Natural killer cell (primary cell): ENCODE measurements at regions not wholly inside any gene's neighbourhood (a gene's known extent, or its start where the extent isn't known, plus 50 kb on each side); places are given as distances from the start of the nearest gene placed in this dataset.

Experiments used
- ATAC-seq, 3 donors: fragments of 150-1000 bp in 2 of 3; fragments of 200-7000 bp in 1 of 3; cut with Tn5 transposase; 1 replicate in 1 of 3; 2 replicates in 2 of 3; pipeline ENCODE4 v1.10.0; 2021; ENCODE audit warnings: mild to moderate bottlenecking in 2 of 3, moderate library complexity in 2 of 3
- DNase-seq, 2 donors: peaks; one replicate each; pipeline versions ENCODE4 v3.0.0 to v3.0.0-alpha.2; 2013 to 2021; ENCODE audit warnings: mixed read lengths in 1 of 2
- H3K27ac ChIP-seq: one replicate; pipeline ENCODE4 v1.5.1; 2013; ENCODE audit warnings: mild to moderate bottlenecking, low read length
- H3K27me3 ChIP-seq: one replicate; pipeline ENCODE4 v1.6.1; 2013; ENCODE audit warnings: low read length; ENCODE audit not compliant: control insufficient read depth, insufficient read depth
- H3K36me3 ChIP-seq: one replicate; pipeline ENCODE4 v1.6.1; 2013; ENCODE audit warnings: low read length; ENCODE audit not compliant: control insufficient read depth, insufficient read depth
- H3K4me1 ChIP-seq: one replicate; pipeline ENCODE4 v1.6.1; 2013; ENCODE audit warnings: low read length; ENCODE audit not compliant: control insufficient read depth, insufficient read depth
- H3K4me3 ChIP-seq: one replicate; pipeline ENCODE4 v1.5.1; 2013; ENCODE audit warnings: low read length
- H3K9me3 ChIP-seq: one replicate; pipeline ENCODE4 v1.6.1; 2013; ENCODE audit warnings: low read length; ENCODE audit not compliant: control insufficient read depth, insufficient read depth
- H3K27ac Mint-ChIP-seq, 2 donors: one replicate each; pipeline ENCODE4 v1.8.0; 2022; ENCODE audit warnings: mild to moderate bottlenecking in 2 of 2, mixed read lengths in 2 of 2, moderate library complexity in 1 of 2
- H3K27me3 Mint-ChIP-seq, 2 donors: one replicate each; pipeline ENCODE4 v1.8.0; 2022; ENCODE audit warnings: low read depth in 2 of 2, mixed read lengths in 2 of 2
- H3K36me3 Mint-ChIP-seq: one replicate; pipeline ENCODE4 v1.8.0; 2022; ENCODE audit warnings: mixed read lengths
- H3K4me1 Mint-ChIP-seq, 2 donors: one replicate each; pipeline ENCODE4 v1.8.0; 2022; ENCODE audit warnings: mixed read lengths in 2 of 2
- H3K4me3 Mint-ChIP-seq: one replicate; pipeline ENCODE4 v1.8.0; 2022; ENCODE audit warnings: mild to moderate bottlenecking, moderate library complexity, mixed read lengths
- H3K9me3 Mint-ChIP-seq, 2 donors: one replicate each; pipeline ENCODE4 v1.8.0; 2022; ENCODE audit warnings: mixed read lengths in 2 of 2
- WGBS: methylation state at CpG from one replicate; pipeline ENCODE4 v1.1.7; 2013; ENCODE audit warnings: missing lambda C conversion rate; ENCODE audit not compliant: insufficient coverage; 5-methylcytosine and 5-hydroxymethylcytosine counted together
- intact Hi-C: fragments of 100-400 bp; cut with micrococcal nuclease; formaldehyde crosslinking; loops from one replicate; pipeline ENCODE4 v1.14.2; 2022
- TF ChIP-seq, protein P1 (sequence below): fragments of 200-600 bp; IDR thresholded peaks from one replicate; pipeline ENCODE4 v1.8.0; 2022; ENCODE audit warnings: antibody characterized with exemption

DNA sequence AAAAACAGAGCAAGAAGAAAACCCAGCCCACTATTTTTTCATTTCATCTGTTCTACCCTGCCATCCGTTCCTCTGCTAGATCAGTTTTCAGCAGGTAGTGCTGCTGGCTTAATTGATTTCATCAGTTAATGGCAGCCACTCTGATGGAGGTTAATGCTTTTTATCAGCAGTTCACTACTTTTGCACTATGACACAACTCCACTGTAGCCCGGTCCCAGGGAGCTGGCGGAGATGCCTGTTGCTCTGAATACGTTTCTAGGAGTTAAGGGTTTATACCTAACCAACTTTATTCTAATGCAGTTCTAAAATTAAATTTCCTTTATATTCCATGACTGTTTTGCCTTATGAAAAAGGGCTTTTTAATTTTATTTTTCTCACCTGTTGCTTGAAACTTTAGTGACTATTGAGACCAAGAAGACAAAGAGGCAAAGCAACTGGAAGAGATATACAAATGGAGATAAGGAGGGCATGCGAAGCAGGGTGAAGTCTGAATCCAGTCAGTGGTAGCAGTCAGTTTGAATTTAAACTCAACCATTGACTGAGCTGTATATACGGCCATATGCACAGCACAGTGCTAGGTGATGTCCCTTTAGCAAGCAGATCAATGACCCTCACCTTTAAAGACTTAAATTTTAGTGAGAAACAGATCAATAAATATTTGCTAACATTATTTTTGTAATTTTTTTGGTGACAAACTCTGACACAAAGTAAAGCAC lies 477.9 kb downstream of the LMO4 start:
- no peaks in the 10 kb centered on the region for H3K27me3 ChIP-seq
- no peaks in the 10 kb centered on the region for H3K9me3 ChIP-seq
- intact Hi-C loops = no loop called here
- no peaks in the 10 kb centered on the region for H3K36me3 Mint-ChIP-seq
- no peaks in the 10 kb centered on the region for H3K36me3 ChIP-seq
- no peak overlapping the region for H3K4me3 ChIP-seq
- no peak for DNase-seq
- ATAC-seq = no peak
- TF ChIP-seq, protein P1, sequence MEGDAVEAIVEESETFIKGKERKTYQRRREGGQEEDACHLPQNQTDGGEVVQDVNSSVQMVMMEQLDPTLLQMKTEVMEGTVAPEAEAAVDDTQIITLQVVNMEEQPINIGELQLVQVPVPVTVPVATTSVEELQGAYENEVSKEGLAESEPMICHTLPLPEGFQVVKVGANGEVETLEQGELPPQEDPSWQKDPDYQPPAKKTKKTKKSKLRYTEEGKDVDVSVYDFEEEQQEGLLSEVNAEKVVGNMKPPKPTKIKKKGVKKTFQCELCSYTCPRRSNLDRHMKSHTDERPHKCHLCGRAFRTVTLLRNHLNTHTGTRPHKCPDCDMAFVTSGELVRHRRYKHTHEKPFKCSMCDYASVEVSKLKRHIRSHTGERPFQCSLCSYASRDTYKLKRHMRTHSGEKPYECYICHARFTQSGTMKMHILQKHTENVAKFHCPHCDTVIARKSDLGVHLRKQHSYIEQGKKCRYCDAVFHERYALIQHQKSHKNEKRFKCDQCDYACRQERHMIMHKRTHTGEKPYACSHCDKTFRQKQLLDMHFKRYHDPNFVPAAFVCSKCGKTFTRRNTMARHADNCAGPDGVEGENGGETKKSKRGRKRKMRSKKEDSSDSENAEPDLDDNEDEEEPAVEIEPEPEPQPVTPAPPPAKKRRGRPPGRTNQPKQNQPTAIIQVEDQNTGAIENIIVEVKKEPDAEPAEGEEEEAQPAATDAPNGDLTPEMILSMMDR = no peak
- H3K27ac Mint-ChIP-seq = no peak overlapping the region
- 91% methylated on average over 6 of the region's 6 CpGs for WGBS
- H3K27ac ChIP-seq = no peak overlapping the region
- H3K4me1 ChIP-seq = no peaks in the 10 kb centered on the region
- peaks cover 0 to 6% of the 10 kb centered on the region in 2 donors for H3K27me3 Mint-ChIP-seq
- H3K9me3 Mint-ChIP-seq = no peaks in the 10 kb centered on the region
- no peak overlapping the region for H3K4me3 Mint-ChIP-seq
- no peaks in the 10 kb centered on the region for H3K4me1 Mint-ChIP-seq

DNA sequence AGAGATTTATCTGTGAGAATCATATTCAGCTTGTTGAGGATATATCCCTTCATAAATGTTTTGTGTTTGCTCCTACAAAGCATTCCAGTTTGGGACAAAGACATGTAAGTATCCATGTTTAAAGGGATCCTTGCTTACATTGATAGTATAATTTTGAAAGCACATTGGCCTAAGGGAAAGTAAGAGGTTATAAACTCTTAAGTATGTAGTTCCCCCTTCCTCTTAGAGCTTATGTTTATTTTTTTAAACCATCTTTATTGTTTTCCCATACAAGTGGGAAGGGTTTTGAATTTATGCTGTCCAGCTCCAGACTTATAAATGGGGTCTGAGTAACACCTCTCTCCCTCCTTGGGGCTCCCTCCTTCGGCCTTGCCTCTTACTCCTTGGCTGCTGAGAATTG lies 481.5 kb downstream of the LMO4 start:
- WGBS = 67% methylated on average over 1 of the region's 1 CpG
- intact Hi-C loops = no loop called here
- no peaks in the 10 kb centered on the region for H3K27me3 Mint-ChIP-seq
- Histone ChIP-seq H3K9me3 (no peaks in the 10 kb centered on the region), H3K4me1 (no peaks in the 10 kb centered on the region), H3K4me3 (no peak overlapping the region), H3K36me3 (no peaks in the 10 kb centered on the region), H3K27me3 (no peaks in the 10 kb centered on the region), H3K27ac (no peak overlapping the region)
- H3K4me3 Mint-ChIP-seq = no peak overlapping the region
- TF ChIP-seq, protein P1 = no peak
- H3K27ac Mint-ChIP-seq = no peak overlapping the region
- ATAC-seq (no peak), DNase-seq (no peak)
- H3K36me3 Mint-ChIP-seq = no peaks in the 10 kb centered on the region
- no peaks in the 10 kb centered on the region for H3K9me3 Mint-ChIP-seq
- H3K4me1 Mint-ChIP-seq = no peaks in the 10 kb centered on the region

DNA sequence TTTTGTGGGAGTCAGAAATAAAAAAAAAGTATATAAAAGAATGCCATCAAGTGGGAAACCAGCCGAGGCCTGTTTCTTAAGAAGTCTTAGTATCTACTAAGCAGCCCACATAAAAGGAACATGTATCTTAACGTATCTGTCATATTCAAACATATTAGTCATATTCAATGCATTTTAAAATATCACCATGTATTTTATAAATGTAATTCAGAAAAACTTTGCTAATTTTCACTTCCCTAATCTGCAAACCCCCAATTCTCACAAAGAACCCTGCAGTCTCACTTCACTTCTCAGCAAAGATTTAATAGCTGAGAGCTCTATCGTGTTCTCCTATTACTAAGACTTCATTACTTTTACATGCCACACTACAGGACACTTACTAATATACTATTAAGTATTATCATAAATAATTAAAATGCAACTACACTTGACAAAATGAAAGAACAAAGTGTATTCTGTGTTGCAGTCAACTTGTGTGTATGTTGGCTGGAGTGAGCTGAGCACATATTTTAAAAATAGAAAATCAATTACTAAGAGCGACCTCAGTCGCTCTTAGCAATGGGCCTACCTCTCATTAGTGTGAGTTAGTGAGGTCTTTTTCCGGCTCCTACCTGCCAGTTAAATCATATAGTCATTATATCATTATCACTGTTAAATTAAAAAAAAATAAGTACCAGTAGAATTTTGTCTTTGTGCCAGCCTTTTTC lies 484.3 kb downstream of the LMO4 start:
- no peaks in the 10 kb centered on the region for H3K9me3 ChIP-seq
- H3K4me1 Mint-ChIP-seq = no peaks in the 10 kb centered on the region
- no peaks in the 10 kb centered on the region for H3K27me3 ChIP-seq
- no peak overlapping the region for H3K4me3 Mint-ChIP-seq
- H3K36me3 Mint-ChIP-seq = no peaks in the 10 kb centered on the region
- no peak overlapping the region for H3K27ac ChIP-seq
- no peaks in the 10 kb centered on the region for H3K36me3 ChIP-seq
- H3K27ac Mint-ChIP-seq = no peak overlapping the region
- no peaks in the 10 kb centered on the region for H3K4me1 ChIP-seq
- TF ChIP-seq, protein P1 = no peak
- intact Hi-C loops = no loop called here
- DNase-seq (no peak), ATAC-seq (no peak)
- H3K4me3 ChIP-seq = no peak overlapping the region
- H3K9me3 Mint-ChIP-seq = no peaks in the 10 kb centered on the region
- H3K27me3 Mint-ChIP-seq = no peaks in the 10 kb centered on the region
- WGBS = 54% methylated on average over 2 of the region's 6 CpGs
